IMR-90 (cell line): ENCODE measurements at regions not wholly inside any gene's neighbourhood (a gene's known extent, or its start where the extent isn't known, plus 50 kb on each side); places are given as distances from the start of the nearest gene placed in this dataset.

Source experiments
- ATAC-seq: fragments of 200-7000 bp; cut with Tn5 transposase; 2 replicates; pipeline ENCODE4 v1.9.1; 2020; ENCODE audit warnings: low read depth, mild to moderate bottlenecking, moderate library complexity
- BruUV-seq: library from RNA; stranded (reverse); fragments of 400-500 nt; replicated peaks from 2 replicates; lab custom pipeline; 2021; lab: Mats Ljungman, UMichigan
- CTCF ChIA-PET: fragments of 300-600 bp; formaldehyde crosslinking; extraction: SDS; loops from one replicate; lab custom pipeline; 2021; ENCODE audit warnings: antibody characterized with exemption; lab: Yijun Ruan, JAX
- POLR2A ChIA-PET: fragments of 300-600 bp; sonication (Branson Sonifier 250); formaldehyde crosslinking; loops from one replicate; lab custom pipeline; 2022; ENCODE audit warnings: antibody characterized with exemption; ENCODE audit not compliant: unreplicated experiment; lab: Charles Lee
- DNase-seq: peaks from one replicate; pipeline ENCODE4 v3.0.0; 2013
- H2AFZ ChIP-seq: replicated peaks from 2 replicates; pipeline ENCODE3; 2013; ENCODE audit warnings: low read length, mild to moderate bottlenecking; ENCODE audit not compliant: poor library complexity
- H2AK5ac ChIP-seq: 2 replicates; pipeline ENCODE4 v1.6.1; 2013; ENCODE audit warnings: low read depth, low read length, inconsistent platforms
- H2AK9ac ChIP-seq: replicated peaks from 2 replicates; pipeline ENCODE3; 2013; ENCODE audit warnings: mild to moderate bottlenecking, low read depth, low read length, moderate library complexity; ENCODE audit not compliant: poor library complexity
- H2BK120ac ChIP-seq: 2 replicates; pipeline ENCODE4 v1.6.1; 2013; ENCODE audit warnings: low read depth, low read length, inconsistent platforms
- H2BK15ac ChIP-seq: 3 replicates; pipeline ENCODE4 v1.6.1; 2013; ENCODE audit warnings: low read depth, low read length, inconsistent platforms
- H2BK20ac ChIP-seq: 2 replicates; pipeline ENCODE4 v1.6.1; 2013; ENCODE audit warnings: low read depth, mild to moderate bottlenecking, inconsistent platforms, low read length, moderate library complexity
- H2BK5ac ChIP-seq: 2 replicates; pipeline ENCODE4 v1.6.1; 2013; ENCODE audit warnings: mild to moderate bottlenecking, low read depth, low read length, inconsistent platforms; ENCODE audit not compliant: poor library complexity, severe bottlenecking
- H3K14ac ChIP-seq: replicated peaks from 2 replicates; pipeline ENCODE4 v1.6.1; 2013; ENCODE audit warnings: low read depth, low read length, inconsistent platforms
- H3K18ac ChIP-seq: 2 replicates; pipeline ENCODE4 v1.6.1; 2013; ENCODE audit warnings: low read depth, low read length, control low read depth
- H3K23ac ChIP-seq: 2 replicates; pipeline ENCODE4 v1.6.1; 2013; ENCODE audit warnings: low read depth, low read length, inconsistent platforms
- H3K27ac ChIP-seq: 2 replicates; pipeline ENCODE4 v1.5.1; 2013; ENCODE audit warnings: mild to moderate bottlenecking, control low read depth, low read length; ENCODE audit not compliant: insufficient read depth
- H3K27me3 ChIP-seq: 2 replicates; pipeline ENCODE4 v1.6.1; 2013; ENCODE audit warnings: low read length; ENCODE audit not compliant: control insufficient read depth, insufficient read depth
- H3K36me3 ChIP-seq: 2 replicates; pipeline ENCODE4 v1.6.1; 2013; ENCODE audit warnings: low read length, mixed read lengths; ENCODE audit not compliant: control insufficient read depth, insufficient read depth
- H3K4ac ChIP-seq: 2 replicates; pipeline ENCODE4 v1.6.1; 2013; ENCODE audit warnings: low read depth, low read length, inconsistent platforms
- H3K4me1 ChIP-seq: 2 replicates; pipeline ENCODE4 v1.6.1; 2013; ENCODE audit warnings: low read length, mixed read lengths; ENCODE audit not compliant: control insufficient read depth, insufficient read depth
- H3K4me2 ChIP-seq: 2 replicates; pipeline ENCODE4 v1.6.1; 2013; ENCODE audit warnings: low read depth, mild to moderate bottlenecking, control low read depth, low read length, moderate library complexity
- H3K4me3 ChIP-seq: 2 replicates; pipeline ENCODE4 v1.5.1; 2013; ENCODE audit warnings: low read depth, mild to moderate bottlenecking, control low read depth, low read length, moderate library complexity; ENCODE audit not compliant: insufficient read depth
- H3K56ac ChIP-seq: 2 replicates; pipeline ENCODE4 v1.6.1; 2013; ENCODE audit warnings: low read length, inconsistent platforms; ENCODE audit not compliant: insufficient read depth; ENCODE audit errors: extremely low read depth
- H3K79me1 ChIP-seq, 2 experiments: 2 replicates each; pipeline ENCODE4 v1.6.1; 2013; ENCODE audit warnings: low read length in 2 of 2, inconsistent platforms in 1 of 2, low read depth in 1 of 2
- H3K9ac ChIP-seq: 2 replicates; pipeline ENCODE4 v1.6.1; 2013; ENCODE audit warnings: low read depth, low read length, control low read depth
- H3K9me1 ChIP-seq: 2 replicates; pipeline ENCODE4 v1.6.1; 2013; ENCODE audit warnings: low read length, inconsistent platforms; ENCODE audit not compliant: insufficient read depth
- H3K9me3 ChIP-seq: 2 replicates; pipeline ENCODE4 v1.6.1; 2013; ENCODE audit warnings: low read length; ENCODE audit not compliant: control insufficient read depth, insufficient read depth
- H4K20me1 ChIP-seq: 2 replicates; pipeline ENCODE4 v1.6.1; 2013; ENCODE audit warnings: low read length, inconsistent platforms; ENCODE audit not compliant: insufficient read depth
- H4K5ac ChIP-seq: 2 replicates; pipeline ENCODE4 v1.6.1; 2013; ENCODE audit warnings: mild to moderate bottlenecking, low read depth, low read length, control low read depth
- H4K8ac ChIP-seq, 2 experiments: 2 replicates each; pipeline ENCODE4 v1.6.1; 2013; ENCODE audit warnings: low read depth in 2 of 2, low read length in 2 of 2, control low read depth in 1 of 2, inconsistent platforms in 1 of 2
- H4K91ac ChIP-seq: 2 replicates; pipeline ENCODE4 v1.6.1; 2013; ENCODE audit warnings: low read depth, low read length, inconsistent platforms; ENCODE audit not compliant: insufficient read depth
- BHLHE40 ChIP-seq: fragments of 150-350 bp; IDR thresholded peaks from 2 replicates; pipeline ENCODE4 v1.6.1; 2016; ENCODE audit warnings: mild to moderate bottlenecking, low read depth, low read length
- ELK1 ChIP-seq: fragments of 150-350 bp; IDR thresholded peaks from 2 replicates; pipeline ENCODE4 v1.6.1; 2016; ENCODE audit warnings: low read depth, mild to moderate bottlenecking, low read length, moderate library complexity, borderline replicate concordance
- FOS ChIP-seq: fragments of 150-350 bp; IDR thresholded peaks from 2 replicates; pipeline ENCODE4 v1.6.1; 2016; ENCODE audit warnings: low read depth, low read length
- MAFK ChIP-seq: IDR thresholded peaks from 2 replicates; pipeline ENCODE4 v1.6.1; 2012; ENCODE audit warnings: low read depth, low read length, improper control_type of control experiment
- MAZ ChIP-seq: IDR thresholded peaks from 2 replicates; pipeline ENCODE4 v1.6.1; 2012; ENCODE audit warnings: low read depth, mild to moderate bottlenecking, low read length, improper control_type of control experiment, moderate library complexity, borderline replicate concordance
- MXI1 ChIP-seq: IDR thresholded peaks from 2 replicates; pipeline ENCODE4 v1.6.1; 2012; ENCODE audit warnings: low read depth, mild to moderate bottlenecking, low read length, moderate library complexity, borderline replicate concordance
- NFE2L2 ChIP-seq: fragments of 150-350 bp; IDR thresholded peaks from 2 replicates; pipeline ENCODE4 v1.6.1; 2016; ENCODE audit warnings: low read depth, mild to moderate bottlenecking, low read length
- POLR2A ChIP-seq: IDR thresholded peaks from 2 replicates; pipeline ENCODE4 v1.6.1; 2012; ENCODE audit warnings: mild to moderate bottlenecking, low read depth, low read length
- RCOR1 ChIP-seq: IDR thresholded peaks from 2 replicates; pipeline ENCODE4 v1.6.1; 2012; ENCODE audit warnings: mild to moderate bottlenecking, low read length, improper control_type of control experiment; ENCODE audit not compliant: insufficient replicate concordance
- RFX5 ChIP-seq: IDR thresholded peaks from 2 replicates; pipeline ENCODE4 v1.8.0; 2012; ENCODE audit warnings: low read depth, mild to moderate bottlenecking, low read length, moderate library complexity
- SMC3 ChIP-seq: fragments of 150-350 bp; IDR thresholded peaks from 2 replicates; pipeline ENCODE4 v1.6.1; 2016; ENCODE audit warnings: low read depth, mild to moderate bottlenecking, antibody characterized with exemption, low read length, moderate library complexity
- USF2 ChIP-seq: fragments of 150-350 bp; IDR thresholded peaks from 2 replicates; pipeline ENCODE4 v1.6.1; 2017; ENCODE audit warnings: mild to moderate bottlenecking, antibody characterized with exemption, low read length, low read depth
- whole genome bisulfite sequencing, 2 experiments: methylation state at CpG; one replicate each; pipeline versions ENCODE4 v1.1.5 to v1.1.7; 2013; ENCODE audit warnings: missing lambda C conversion rate in 2 of 2; ENCODE audit not compliant: insufficient read length in 1 of 2; ENCODE audit errors: extremely low coverage in 2 of 2; 5-methylcytosine and 5-hydroxymethylcytosine counted together
- dilution Hi-C: fragments of 300-500 bp; cut with HindIII; formaldehyde crosslinking; loops from one replicate; pipeline ENCODE4 v1.14.3; 2018; ENCODE audit warnings: low sequenced_read_pairs; ENCODE audit not compliant: unreplicated experiment
- in situ Hi-C: fragments of 300-500 bp; cut with MboI; formaldehyde crosslinking; loops from 3 replicates; pipeline ENCODE4 v1.14.3; 2019; ENCODE audit warnings: low sequenced_read_pairs, inconsistent platforms, mixed read lengths
- intact Hi-C: fragments of 100-400 bp; cut with micrococcal nuclease; formaldehyde crosslinking; loops from 2 replicates; pipeline ENCODE4 v1.10.0; 2022

- TF ChIP-seq NFE2L2 (no peak), ELK1 (no peak), MAZ (no peak), BHLHE40 (no peak), POLR2A (no peak), RFX5 (no peak), MAFK (no peak), USF2 (no peak), RCOR1 (no peak), SMC3 (no peak), MXI1 (no peak), FOS (no peak)
- intact Hi-C loops = no loop called here
- Histone ChIP-seq H4K8ac (no peak overlapping the region), H2BK15ac (no peak overlapping the region), H3K56ac (no peak overlapping the region), H3K9me1 (no peaks in the 10 kb centered on the region), H4K91ac (no peak overlapping the region), H3K4me2 (no peak overlapping the region), H3K18ac (no peak overlapping the region), H3K4me3 (no peak overlapping the region), H2AK9ac (no peak overlapping the region), H3K27ac (no peak overlapping the region), H3K14ac (no peak overlapping the region), H2BK5ac (no peak overlapping the region), H2BK20ac (no peak overlapping the region), H3K79me1 (no peaks in the 10 kb centered on the region), H2BK120ac (no peak overlapping the region), H4K20me1 (no peaks in the 10 kb centered on the region), H3K9me3 (peaks cover 4% of the 10 kb centered on the region; the same call in 1 of the 2 replicates), H3K27me3 (no peaks in the 10 kb centered on the region), H3K4ac (no peak overlapping the region), H3K23ac (no peak overlapping the region), H3K36me3 (no peaks in the 10 kb centered on the region), H3K4me1 (no peaks in the 10 kb centered on the region), H4K5ac (no peak overlapping the region), H2AK5ac (no peak overlapping the region), H3K9ac (no peak overlapping the region), H2AFZ (no peak overlapping the region)
- dilution Hi-C loops = no loop called here
- DNase-seq (no peak), ATAC-seq (no peak)
- POLR2A ChIA-PET = no interaction called here
- CTCF ChIA-PET = no interaction called here
- no TSS peak for BruUV-seq
- in situ Hi-C loops = no loop called here
- no CpG with 5 or more reads among the region's 1 CpG for WGBS, 2 experiments
Observed at GRCh38 chr3:41129731-41130130, 69.6 kb upstream of the CTNNB1 start.
